ENCODE measurements at regions not wholly inside any gene's neighbourhood (a gene's known extent, or its start where the extent isn't known, plus 50 kb on each side); places are given as distances from the start of the nearest gene placed in this dataset.

GRCh38 chr5:171639205-171639621 is 146.4 kb upstream of the SMIM23 start:
- TF ChIP-seq CTCF (IDR thresholded peaks at IDR 0.05) = no peak
- TF ChIP-seq POLR2AphosphoS5 (IDR thresholded peaks at IDR 0.05; ENCODE audit: low read depth, low read length) = no peak
- TF ChIP-seq REST (IDR thresholded peaks at IDR 0.05; ENCODE audit: insufficient read depth in 1 of 2, low read depth in 2 of 2, low read length in 1 of 2) = no peak

Measured in Panc1 (cell line).